GM21576 (cell line): ENCODE measurements at regions not wholly inside any gene's neighbourhood (a gene's known extent, or its start where the extent isn't known, plus 50 kb on each side); places are given as distances from the start of the nearest gene placed in this dataset.

Experiments
- ATAC-seq: cut with Tn5 transposase; IDR thresholded peaks from one replicate; pipeline ENCODE4 v1.9.1; 2021; ENCODE audit warnings: mild to moderate bottlenecking, moderate library complexity; ENCODE audit not compliant: unreplicated experiment

GRCh38 chr16:73504591-73505575, 457.0 kb upstream of the ZFHX3 start:
- no peak for ATAC-seq

- ATAC-seq, result no peak
These were observed 455.2 kb upstream of the ZFHX3 start for GRCh38 chr16:73503093-73503492.

GRCh38 chr16:73499276-73499675, 451.3 kb upstream of the ZFHX3 start:
- ATAC-seq, result no peak

GRCh38 chr16:73485880-73486279, 438.0 kb upstream of the ZFHX3 start:
- ATAC-seq, result no peak

- ATAC-seq, result no peak
These were observed 436.2 kb upstream of the ZFHX3 start for GRCh38 chr16:73483934-73484711.

GRCh38 chr16:73483076-73483791, 435.3 kb upstream of the ZFHX3 start:
- no peak for ATAC-seq

- ATAC-seq, result no peak
These were observed 434.4 kb upstream of the ZFHX3 start for GRCh38 chr16:73482310-73482709.

GRCh38 chr16:73480381-73480780, 432.5 kb upstream of the ZFHX3 start:
- ATAC-seq, result no peak

GRCh38 chr16:73473713-73474112, 425.8 kb upstream of the ZFHX3 start:
- no peak for ATAC-seq

GRCh38 chr16:73464834-73465233, 416.9 kb upstream of the ZFHX3 start:
- ATAC-seq, result no peak

- no peak for ATAC-seq
These were observed 411.7 kb upstream of the ZFHX3 start for GRCh38 chr16:73459586-73459985.

GRCh38 chr16:73457851-73458250, 409.9 kb upstream of the ZFHX3 start:
- no peak for ATAC-seq

- ATAC-seq, result no peak
These were observed 401.0 kb upstream of the ZFHX3 start for GRCh38 chr16:73448970-73449369.

- ATAC-seq, result no peak
These were observed 399.9 kb upstream of the ZFHX3 start for GRCh38 chr16:73447846-73448245.

GRCh38 chr16:73434621-73435020, 386.7 kb upstream of the ZFHX3 start:
- no peak for ATAC-seq

- ATAC-seq, result no peak
These were observed 385.9 kb upstream of the ZFHX3 start for GRCh38 chr16:73433731-73434307.

GRCh38 chr16:73432850-73433730, 385.2 kb upstream of the ZFHX3 start:
- no peak for ATAC-seq

- ATAC-seq, result no peak
These were observed 382.2 kb upstream of the ZFHX3 start for GRCh38 chr16:73430138-73430537.

- ATAC-seq, result no peak
These were observed 380.2 kb upstream of the ZFHX3 start for GRCh38 chr16:73428121-73428520.

- no peak for ATAC-seq
These were observed 379.2 kb upstream of the ZFHX3 start for GRCh38 chr16:73427164-73427563.
